ENCODE measurements at regions not wholly inside any gene's neighbourhood (a gene's known extent, or its start where the extent isn't known, plus 50 kb on each side); places are given as distances from the start of the nearest gene placed in this dataset.

DNA sequence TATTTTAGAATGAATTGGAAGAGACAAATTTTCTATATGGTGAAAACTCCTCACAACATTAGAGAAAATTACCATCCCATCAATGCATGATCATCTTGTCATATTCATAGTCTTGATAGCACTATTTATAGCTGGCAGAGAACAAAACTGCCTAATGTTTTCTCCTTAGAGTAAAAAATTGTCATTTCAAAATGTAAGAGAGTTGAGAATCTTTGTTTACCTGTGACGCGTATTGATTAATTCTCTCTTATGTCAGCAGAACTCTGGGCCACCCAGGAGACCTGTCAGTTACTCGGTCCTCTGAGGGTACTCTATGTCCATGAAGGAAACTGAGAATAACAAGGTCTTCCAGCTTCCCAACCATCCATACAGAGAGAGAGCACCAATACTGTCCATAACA is 381.4 kb upstream of the ZP4 start:
- 72% methylated on average over 3 of the region's 3 CpGs for WGBS (ENCODE audit: missing lambda C conversion rate)
- FAIRE-seq (no peak), DNase-seq (ENCODE audit: low read depth in 1 of 2, low spot score in 1 of 2) (no peak), ATAC-seq (no peak)
- no peaks in the 10 kb centered on the region; the same call in 2 of the 3 replicates for H3K9me3 ChIP-seq
- POLR2A ChIA-PET: no interaction called here
- no peak overlapping the region for H3K4me2 ChIP-seq
- no peak overlapping the region for H3K4me3 ChIP-seq
- H3K4me1 ChIP-seq: no peaks in the 10 kb centered on the region
- CTCF ChIA-PET: no interaction called here
- H3K27ac ChIP-seq: no peak overlapping the region
- TF ChIP-seq CBX2 (IDR thresholded peaks at IDR 0.05; ENCODE audit: borderline replicate concordance, low read depth): no peak
- TF ChIP-seq SREBF2 (IDR thresholded peaks at IDR 0.05): no peak
- no peak for TF ChIP-seq ZNF302 (CRISPR knock-in tag; IDR thresholded peaks at IDR 0.05)
- TF ChIP-seq JUN (IDR thresholded peaks at IDR 0.05): no peak
- TF ChIP-seq KDM5A (IDR thresholded peaks at IDR 0.05): no peak
- TF ChIP-seq POLR2A (IDR thresholded peaks at IDR 0.05; ENCODE audit: low read length): no peak
- no peak for TF ChIP-seq EP300 (IDR thresholded peaks at IDR 0.05)
- no peak for TF ChIP-seq NFE2L2 (conservative IDR thresholded peaks at IDR 0.05; ENCODE audit: low read length)
- no peak for TF ChIP-seq ZC3H11A (IDR thresholded peaks at IDR 0.05)
- TF ChIP-seq HOXB5 (CRISPR knock-in tag; IDR thresholded peaks at IDR 0.05): no peak
- TF ChIP-seq EHMT2 (IDR thresholded peaks at IDR 0.05; ENCODE audit: low read depth): no peak
- TF ChIP-seq, protein P1, sequence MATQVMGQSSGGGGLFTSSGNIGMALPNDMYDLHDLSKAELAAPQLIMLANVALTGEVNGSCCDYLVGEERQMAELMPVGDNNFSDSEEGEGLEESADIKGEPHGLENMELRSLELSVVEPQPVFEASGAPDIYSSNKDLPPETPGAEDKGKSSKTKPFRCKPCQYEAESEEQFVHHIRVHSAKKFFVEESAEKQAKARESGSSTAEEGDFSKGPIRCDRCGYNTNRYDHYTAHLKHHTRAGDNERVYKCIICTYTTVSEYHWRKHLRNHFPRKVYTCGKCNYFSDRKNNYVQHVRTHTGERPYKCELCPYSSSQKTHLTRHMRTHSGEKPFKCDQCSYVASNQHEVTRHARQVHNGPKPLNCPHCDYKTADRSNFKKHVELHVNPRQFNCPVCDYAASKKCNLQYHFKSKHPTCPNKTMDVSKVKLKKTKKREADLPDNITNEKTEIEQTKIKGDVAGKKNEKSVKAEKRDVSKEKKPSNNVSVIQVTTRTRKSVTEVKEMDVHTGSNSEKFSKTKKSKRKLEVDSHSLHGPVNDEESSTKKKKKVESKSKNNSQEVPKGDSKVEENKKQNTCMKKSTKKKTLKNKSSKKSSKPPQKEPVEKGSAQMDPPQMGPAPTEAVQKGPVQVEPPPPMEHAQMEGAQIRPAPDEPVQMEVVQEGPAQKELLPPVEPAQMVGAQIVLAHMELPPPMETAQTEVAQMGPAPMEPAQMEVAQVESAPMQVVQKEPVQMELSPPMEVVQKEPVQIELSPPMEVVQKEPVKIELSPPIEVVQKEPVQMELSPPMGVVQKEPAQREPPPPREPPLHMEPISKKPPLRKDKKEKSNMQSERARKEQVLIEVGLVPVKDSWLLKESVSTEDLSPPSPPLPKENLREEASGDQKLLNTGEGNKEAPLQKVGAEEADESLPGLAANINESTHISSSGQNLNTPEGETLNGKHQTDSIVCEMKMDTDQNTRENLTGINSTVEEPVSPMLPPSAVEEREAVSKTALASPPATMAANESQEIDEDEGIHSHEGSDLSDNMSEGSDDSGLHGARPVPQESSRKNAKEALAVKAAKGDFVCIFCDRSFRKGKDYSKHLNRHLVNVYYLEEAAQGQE (IDR thresholded peaks at IDR 0.05): no peak
- TF ChIP-seq KDM1A (IDR thresholded peaks at IDR 0.05; ENCODE audit: low read depth): no peak
- TF ChIP-seq, protein P2, sequence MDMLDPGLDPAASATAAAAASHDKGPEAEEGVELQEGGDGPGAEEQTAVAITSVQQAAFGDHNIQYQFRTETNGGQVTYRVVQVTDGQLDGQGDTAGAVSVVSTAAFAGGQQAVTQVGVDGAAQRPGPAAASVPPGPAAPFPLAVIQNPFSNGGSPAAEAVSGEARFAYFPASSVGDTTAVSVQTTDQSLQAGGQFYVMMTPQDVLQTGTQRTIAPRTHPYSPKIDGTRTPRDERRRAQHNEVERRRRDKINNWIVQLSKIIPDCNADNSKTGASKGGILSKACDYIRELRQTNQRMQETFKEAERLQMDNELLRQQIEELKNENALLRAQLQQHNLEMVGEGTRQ (IDR thresholded peaks at IDR 0.05): no peak
- TF ChIP-seq MAFK (IDR thresholded peaks at IDR 0.05; ENCODE audit: partially characterized antibody): no peak

DNA sequence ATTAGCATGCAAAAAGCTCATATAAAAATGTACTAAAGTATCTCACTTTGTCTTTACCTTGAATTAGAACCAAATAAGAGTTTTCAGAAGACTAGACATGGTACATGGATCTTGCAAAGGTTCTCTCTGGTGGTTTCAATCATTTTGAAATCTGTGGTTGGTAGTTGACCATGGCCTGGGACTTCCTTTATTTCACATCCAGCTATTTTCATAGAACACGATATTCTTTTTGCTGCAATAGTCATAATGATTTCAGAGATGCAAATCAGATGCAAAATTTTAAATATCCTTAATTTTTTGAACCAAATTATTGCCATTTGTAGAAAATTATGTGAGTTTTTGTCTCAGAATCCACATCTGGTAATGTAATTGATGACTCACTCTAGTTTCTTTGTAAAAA is 375.1 kb upstream of the ZP4 start:
- ATAC-seq (no peak), DNase-seq (ENCODE audit: low read depth in 1 of 2, low spot score in 1 of 2) (no peak), FAIRE-seq (no peak)
- no peaks in the 10 kb centered on the region for H3K9me3 ChIP-seq
- 5% methylated on average over 1 of the region's 1 CpG for WGBS (ENCODE audit: missing lambda C conversion rate)
- POLR2A ChIA-PET: no interaction called here
- CTCF ChIA-PET: interaction anchor here (1.5 kb wide), 1 partner anchor 9 kb away, joined by 3 read pairs; no protein-coding TSS in a partner anchor
- no peak overlapping the region for H3K27ac ChIP-seq
- TF ChIP-seq FOSL2 (IDR thresholded peaks at IDR 0.05): no peak
- TF ChIP-seq FOSL2 (CRISPR knock-in tag; IDR thresholded peaks at IDR 0.05): 0 out of 2 replicates have a peak, but pooled peaks have one; percentile 4
- TF ChIP-seq FOSB (CRISPR knock-in tag; IDR thresholded peaks at IDR 0.05): no peak
- no peak overlapping the region for H3K4me3 ChIP-seq
- no peaks in the 10 kb centered on the region for H3K4me1 ChIP-seq
- no peak overlapping the region for H3K4me2 ChIP-seq

DNA sequence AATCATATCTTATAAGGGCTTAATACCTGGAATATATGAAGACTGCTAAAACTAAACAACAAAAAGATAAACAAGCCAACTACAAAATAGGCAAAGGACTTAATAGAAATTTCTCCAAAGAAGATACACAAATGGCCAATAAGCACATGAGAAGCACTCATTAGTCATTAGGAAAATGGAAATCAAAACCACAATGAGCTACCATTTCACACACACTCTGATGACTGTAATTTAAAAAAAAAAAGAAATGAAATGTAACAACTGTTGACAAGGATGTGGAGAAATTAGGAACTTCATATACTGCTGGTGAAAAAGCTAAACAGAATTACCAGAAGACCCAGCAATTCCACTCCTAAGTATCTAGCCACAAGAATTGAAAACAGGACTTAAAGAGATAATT is 374.2 kb upstream of the ZP4 start:
- no peaks in the 10 kb centered on the region for H3K9me3 ChIP-seq
- no peak for TF ChIP-seq POLR2AphosphoS2 (conservative IDR thresholded peaks at IDR 0.05; ENCODE audit: low read length)
- POLR2A ChIA-PET: no interaction called here
- H3K4me3 ChIP-seq: no peak overlapping the region
- no peaks in the 10 kb centered on the region for H3K4me1 ChIP-seq
- no peak overlapping the region for H3K27ac ChIP-seq
- FAIRE-seq (no peak), DNase-seq (ENCODE audit: low read depth in 1 of 2, low spot score in 1 of 2) (no peak), ATAC-seq (no peak)
- CTCF ChIA-PET: interaction anchor here (1.5 kb wide), 1 partner anchor 10 kb away, joined by 3 read pairs; no protein-coding TSS in a partner anchor
- H3K4me2 ChIP-seq: no peak overlapping the region

DNA sequence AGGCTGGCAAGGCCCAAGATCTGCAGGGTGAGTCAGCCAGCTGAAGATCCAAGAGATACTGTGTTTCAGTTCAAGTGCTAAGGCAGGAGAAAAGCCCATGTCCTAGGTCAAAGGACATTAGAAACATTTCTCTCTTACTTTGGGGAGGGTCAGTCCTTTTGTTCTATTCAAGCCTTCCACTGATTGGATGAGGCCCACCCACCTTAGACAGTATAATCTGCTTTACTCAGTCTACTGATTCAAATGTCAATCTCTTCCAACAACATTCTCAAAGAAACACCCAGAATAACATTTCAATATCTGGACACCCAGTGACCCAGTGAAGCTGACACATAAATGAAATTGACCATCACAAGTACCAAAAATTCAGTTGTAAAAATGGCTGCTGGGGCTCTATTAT is 367.8 kb upstream of the ZP4 start:
- H3K27ac ChIP-seq: no peak overlapping the region
- H3K9me3 ChIP-seq: no peaks in the 10 kb centered on the region; the same call in 2 of the 3 replicates
- H3K4me2 ChIP-seq: no peak overlapping the region
- H3K4me1 ChIP-seq: no peaks in the 10 kb centered on the region
- ChIA-PET POLR2A (no interaction called here), CTCF (no interaction called here)
- DNase-seq (ENCODE audit: low read depth in 1 of 2, low spot score in 1 of 2) (no peak), FAIRE-seq (no peak), ATAC-seq (no peak)
- no peak overlapping the region for H3K4me3 ChIP-seq
- no peak for TF ChIP-seq CEBPB (IDR thresholded peaks at IDR 0.05)
- TF ChIP-seq, protein P3, sequence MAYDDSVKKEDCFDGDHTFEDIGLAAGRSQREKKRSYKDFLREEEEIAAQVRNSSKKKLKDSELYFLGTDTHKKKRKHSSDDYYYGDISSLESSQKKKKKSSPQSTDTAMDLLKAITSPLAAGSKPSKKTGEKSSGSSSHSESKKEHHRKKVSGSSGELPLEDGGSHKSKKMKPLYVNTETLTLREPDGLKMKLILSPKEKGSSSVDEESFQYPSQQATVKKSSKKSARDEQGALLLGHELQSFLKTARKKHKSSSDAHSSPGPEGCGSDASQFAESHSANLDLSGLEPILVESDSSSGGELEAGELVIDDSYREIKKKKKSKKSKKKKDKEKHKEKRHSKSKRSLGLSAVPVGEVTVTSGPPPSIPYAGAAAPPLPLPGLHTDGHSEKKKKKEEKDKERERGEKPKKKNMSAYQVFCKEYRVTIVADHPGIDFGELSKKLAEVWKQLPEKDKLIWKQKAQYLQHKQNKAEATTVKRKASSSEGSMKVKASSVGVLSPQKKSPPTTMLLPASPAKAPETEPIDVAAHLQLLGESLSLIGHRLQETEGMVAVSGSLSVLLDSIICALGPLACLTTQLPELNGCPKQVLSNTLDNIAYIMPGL (CRISPR knock-in tag; IDR thresholded peaks at IDR 0.05; ENCODE audit: borderline replicate concordance): no peak
- TF ChIP-seq RARB (CRISPR knock-in tag; IDR thresholded peaks at IDR 0.05): no peak
- no peak for TF ChIP-seq RAD21 (conservative IDR thresholded peaks at IDR 0.05 in 1 of 2, IDR thresholded peaks at IDR 0.05 in 1 of 2)
- no peak for TF ChIP-seq ESRRA (IDR thresholded peaks at IDR 0.05; ENCODE audit: borderline replicate concordance, low read length)
- no peak for TF ChIP-seq ZNF302 (CRISPR knock-in tag; IDR thresholded peaks at IDR 0.05)
- no peak for TF ChIP-seq RNF2 (IDR thresholded peaks at IDR 0.05; ENCODE audit: borderline replicate concordance, low read depth)
- TF ChIP-seq MAFK (IDR thresholded peaks at IDR 0.05; ENCODE audit: partially characterized antibody): no peak
- no peak for TF ChIP-seq KDM1A (IDR thresholded peaks at IDR 0.05; ENCODE audit: low read depth)
- TF ChIP-seq HEYL (CRISPR knock-in tag; IDR thresholded peaks at IDR 0.05): no peak
- TF ChIP-seq TFCP2L1 (CRISPR knock-in tag; IDR thresholded peaks at IDR 0.05): no peak
- TF ChIP-seq SMC3 (IDR thresholded peaks at IDR 0.05): no peak
- no peak for TF ChIP-seq ZSCAN20 (CRISPR knock-in tag; IDR thresholded peaks at IDR 0.05)
